HUDEP-2 (cell line): ENCODE measurements at regions not wholly inside any gene's neighbourhood (a gene's known extent, or its start where the extent isn't known, plus 50 kb on each side); places are given as distances from the start of the nearest gene placed in this dataset.

ENCODE experiments used
- DNase-seq, 76 experiments: peaks; one replicate each; lab custom pipeline; 2025; ENCODE audit not compliant: unreplicated experiment in 76 of 76; lab: John Stamatoyannopoulos, UW

- no peak for DNase-seq
These were observed 102.6 kb upstream of the SLC4A4 start for GRCh38 chr4:71236226-71236625.

GRCh38 chr4:71237641-71238040 is 101.2 kb upstream of the SLC4A4 start:
- DNase-seq = no peak

GRCh38 chr4:71239365-71239764 is 99.5 kb upstream of the SLC4A4 start:
- no peak for DNase-seq

GRCh38 chr4:71240094-71240493 is 98.7 kb upstream of the SLC4A4 start:
- no peak for DNase-seq

GRCh38 chr4:71241501-71242288 is 97.1 kb upstream of the SLC4A4 start:
- DNase-seq = no peak

- DNase-seq = no peak
These were observed 95.6 kb upstream of the SLC4A4 start for GRCh38 chr4:71243091-71243833.

GRCh38 chr4:71247706-71248105 is 91.1 kb upstream of the SLC4A4 start:
- no peak for DNase-seq

- no peak for DNase-seq
These were observed 87.6 kb upstream of the SLC4A4 start for GRCh38 chr4:71251261-71251660.

- no peak for DNase-seq
These were observed 85.3 kb upstream of the SLC4A4 start for GRCh38 chr4:71253545-71253944.

GRCh38 chr4:71254451-71255012 is 84.3 kb upstream of the SLC4A4 start:
- no peak for DNase-seq

GRCh38 chr4:71255976-71256375 is 82.8 kb upstream of the SLC4A4 start:
- DNase-seq = no peak

GRCh38 chr4:71257761-71258160 is 81.1 kb upstream of the SLC4A4 start:
- DNase-seq = no peak

GRCh38 chr4:71258323-71258722 is 80.5 kb upstream of the SLC4A4 start:
- no peak for DNase-seq

GRCh38 chr4:71259280-71259679 is 79.5 kb upstream of the SLC4A4 start:
- DNase-seq = no peak

- no peak for DNase-seq
These were observed 78.9 kb upstream of the SLC4A4 start for GRCh38 chr4:71259911-71260331.

- no peak for DNase-seq
These were observed 78.3 kb upstream of the SLC4A4 start for GRCh38 chr4:71260544-71260943.

- DNase-seq = no peak
These were observed 77.8 kb upstream of the SLC4A4 start for GRCh38 chr4:71261001-71261400.

- no peak for DNase-seq
These were observed 77.1 kb upstream of the SLC4A4 start for GRCh38 chr4:71261633-71262121.

- DNase-seq = no peak
These were observed 76.7 kb upstream of the SLC4A4 start for GRCh38 chr4:71262161-71262560.

- no peak for DNase-seq
These were observed 72.6 kb upstream of the SLC4A4 start for GRCh38 chr4:71266090-71266794.

- DNase-seq = no peak
These were observed 71.6 kb upstream of the SLC4A4 start for GRCh38 chr4:71267244-71267643.
